Skeletal muscle satellite cell (primary cell): ENCODE measurements at regions not wholly inside any gene's neighbourhood (a gene's known extent, or its start where the extent isn't known, plus 50 kb on each side); places are given as distances from the start of the nearest gene placed in this dataset.

Source experiments
- H3K27me3 ChIP-seq: 2 replicates; pipeline ENCODE4 v1.7.0; 2013; ENCODE audit warnings: low read length; ENCODE audit not compliant: control insufficient read depth, insufficient read depth
- H3K36me3 ChIP-seq: 2 replicates; pipeline ENCODE4 v1.7.0; 2013; ENCODE audit warnings: mild to moderate bottlenecking, control low read depth, low read length; ENCODE audit not compliant: insufficient read depth
- H3K4me1 ChIP-seq: 2 replicates; pipeline ENCODE4 v1.7.0; 2013; ENCODE audit warnings: low read length; ENCODE audit not compliant: control insufficient read depth, insufficient read depth
- H3K4me2 ChIP-seq: 2 replicates; pipeline ENCODE4 v1.7.0; 2013; ENCODE audit warnings: mild to moderate bottlenecking, low read length
- H3K4me3 ChIP-seq: 2 replicates; pipeline ENCODE4 v1.7.0; 2013; ENCODE audit warnings: low read length
- H3K9ac ChIP-seq: 2 replicates; pipeline ENCODE4 v1.7.0; 2013; ENCODE audit warnings: mild to moderate bottlenecking, low read depth, low read length, moderate library complexity
- H3K9me3 ChIP-seq: replicated peaks from 2 replicates; pipeline ENCODE4 v1.7.0; 2013; ENCODE audit warnings: mild to moderate bottlenecking, control low read depth, low read length

DNA sequence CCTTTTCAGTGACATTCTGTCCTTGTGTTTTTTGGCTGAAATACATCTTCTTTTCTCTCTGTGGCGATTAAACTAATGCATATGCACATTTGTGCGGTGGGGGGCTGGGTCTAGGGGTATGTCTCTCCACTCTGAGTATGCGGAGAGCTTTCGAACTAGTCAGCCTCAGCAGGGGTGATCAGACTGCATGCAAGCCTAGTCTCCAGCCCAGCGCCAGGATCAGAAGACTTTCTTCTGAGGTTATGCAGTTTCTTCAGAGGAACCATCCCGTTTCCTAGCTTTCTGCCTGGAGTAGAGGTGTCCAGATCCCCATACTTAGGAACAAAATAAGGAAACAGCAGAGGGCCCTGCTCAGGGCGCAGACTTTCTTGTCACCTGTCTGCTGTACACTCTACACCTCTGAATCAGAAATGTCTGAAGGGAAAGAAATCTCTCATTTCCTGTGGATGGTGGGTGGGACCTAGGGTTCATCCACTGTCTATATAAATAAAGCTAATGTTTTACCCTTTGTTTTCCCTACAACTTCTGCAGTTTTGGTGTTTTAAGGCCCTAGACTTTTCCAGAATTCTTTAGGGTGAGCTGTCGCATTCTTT is 230.4 kb downstream of the ABHD5 start:
- Histone ChIP-seq H3K4me3 (no peak overlapping the region), H3K36me3 (no peaks in the 10 kb centered on the region), H3K9ac (no peak overlapping the region), H3K4me1 (no peaks in the 10 kb centered on the region), H3K9me3 (peaks cover 4% of the 10 kb centered on the region), H3K27me3 (peaks cover 19% of the 10 kb centered on the region), H3K4me2 (no peak overlapping the region)

DNA sequence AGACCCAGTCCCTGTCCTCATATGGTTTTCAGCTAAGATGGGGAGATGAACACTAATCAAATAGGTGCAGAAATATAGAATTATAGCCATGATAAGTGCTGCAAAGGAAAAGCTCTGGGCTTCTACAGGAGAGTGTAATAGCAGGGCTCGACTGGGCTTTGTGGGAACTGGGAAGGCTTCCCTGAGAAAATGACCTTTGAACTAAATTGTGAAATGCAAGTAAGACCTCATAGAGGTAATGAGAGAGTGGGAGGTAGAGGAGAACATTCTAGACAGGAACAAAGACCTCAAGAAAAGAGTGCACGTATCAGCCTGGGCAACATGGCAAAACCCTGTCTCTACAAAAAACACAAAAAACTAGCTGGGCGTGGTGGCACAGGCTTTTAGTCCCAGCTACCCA is 231.6 kb downstream of the ABHD5 start:
- no peak overlapping the region for H3K4me2 ChIP-seq
- H3K36me3 ChIP-seq, result no peaks in the 10 kb centered on the region
- no peak overlapping the region for H3K4me3 ChIP-seq
- peaks cover 22% of the 10 kb centered on the region for H3K27me3 ChIP-seq
- no peak overlapping the region for H3K9ac ChIP-seq
- H3K4me1 ChIP-seq, result no peaks in the 10 kb centered on the region
- no peaks in the 10 kb centered on the region for H3K9me3 ChIP-seq

DNA sequence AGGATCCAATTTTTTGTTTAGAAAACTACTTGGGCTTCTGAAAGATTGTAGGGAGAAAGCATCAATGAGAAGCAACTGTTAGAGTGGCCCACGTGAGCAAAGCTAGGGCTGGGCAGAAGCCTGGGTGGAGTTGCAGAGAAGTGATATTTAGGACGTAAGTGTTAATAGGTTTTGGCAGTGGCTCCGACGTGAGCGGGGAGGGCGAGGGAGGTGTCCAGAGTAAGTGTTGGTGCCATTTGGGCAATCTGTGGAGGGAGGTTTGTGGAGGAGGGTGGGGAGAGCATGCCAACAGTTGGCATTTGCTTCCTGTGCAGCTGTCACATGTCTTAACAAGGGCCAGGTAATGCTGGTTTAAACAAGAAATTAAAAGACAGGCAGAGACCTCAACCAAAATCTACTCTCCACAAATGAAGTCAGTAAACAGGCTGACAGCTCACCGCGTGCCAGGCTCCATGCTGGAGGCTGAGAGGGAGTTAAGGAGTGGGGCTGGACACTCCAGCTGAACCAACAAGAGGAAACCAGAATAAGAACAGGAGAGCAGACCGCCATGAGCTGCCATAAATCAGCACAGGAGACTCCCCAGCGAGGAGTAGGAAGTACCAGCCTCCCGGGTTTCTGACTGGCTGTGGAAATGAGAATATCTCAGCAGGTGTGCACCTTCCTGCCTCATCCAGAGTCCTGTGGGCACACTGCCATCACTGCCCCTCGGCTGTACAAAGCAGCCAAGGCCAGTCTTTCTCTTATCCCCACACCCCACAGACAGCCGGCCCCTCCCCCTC is 232.6 kb downstream of the ABHD5 start:
- Histone ChIP-seq H3K9ac (no peak overlapping the region), H3K36me3 (no peaks in the 10 kb centered on the region), H3K9me3 (no peaks in the 10 kb centered on the region), H3K4me3 (no peak overlapping the region), H3K27me3 (peaks cover 26% of the 10 kb centered on the region), H3K4me1 (no peaks in the 10 kb centered on the region), H3K4me2 (no peak overlapping the region)

DNA sequence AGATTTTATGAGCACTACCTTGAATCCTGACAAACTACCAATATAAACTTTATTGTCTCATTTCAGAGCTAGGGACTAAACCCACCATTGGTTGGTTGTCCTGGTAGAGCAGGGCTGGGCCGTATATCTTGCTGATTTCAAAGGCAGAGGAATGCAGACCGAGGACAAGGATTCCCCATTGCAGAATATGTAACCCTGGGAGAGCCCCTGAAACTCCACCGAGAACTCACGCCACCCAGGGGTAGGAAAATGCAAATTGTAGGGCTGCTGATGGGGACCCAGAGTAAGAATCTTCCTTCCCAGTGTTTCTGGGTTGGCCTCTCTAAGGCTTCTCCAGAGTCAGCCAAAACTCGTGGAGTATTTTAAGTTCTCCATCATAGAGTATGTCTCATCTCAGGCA is 235.3 kb downstream of the ABHD5 start:
- H3K27me3 ChIP-seq, result peaks cover 30% of the 10 kb centered on the region
- H3K4me3 ChIP-seq, result no peak overlapping the region
- no peaks in the 10 kb centered on the region for H3K4me1 ChIP-seq
- H3K4me2 ChIP-seq, result no peak overlapping the region
- H3K9me3 ChIP-seq, result no peaks in the 10 kb centered on the region
- no peaks in the 10 kb centered on the region for H3K36me3 ChIP-seq
- no peak overlapping the region for H3K9ac ChIP-seq

DNA sequence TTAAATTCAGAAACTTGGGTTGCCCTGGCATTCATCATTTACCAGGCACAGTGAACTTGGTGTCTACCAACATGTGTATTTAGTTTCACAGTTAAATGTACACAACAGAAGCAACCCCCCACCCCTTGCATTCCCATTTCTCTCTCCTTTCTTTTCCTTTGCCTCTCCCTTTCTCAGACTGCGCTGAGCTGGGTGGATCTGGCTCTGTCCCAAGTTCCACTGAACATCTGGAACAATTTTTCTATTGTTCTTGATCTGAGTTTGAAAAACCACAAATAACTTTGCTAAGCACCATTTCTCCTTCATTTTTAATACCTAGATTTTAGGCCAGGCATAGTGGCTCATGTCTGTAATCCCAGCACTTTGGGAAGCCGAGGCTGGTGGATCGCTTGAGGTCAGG is 242.2 kb downstream of the ABHD5 start:
- no peaks in the 10 kb centered on the region for H3K36me3 ChIP-seq
- no peaks in the 10 kb centered on the region for H3K4me1 ChIP-seq
- H3K9me3 ChIP-seq, result no peaks in the 10 kb centered on the region
- no peak overlapping the region for H3K9ac ChIP-seq
- H3K4me3 ChIP-seq, result no peak overlapping the region
- no peak overlapping the region for H3K4me2 ChIP-seq
- H3K27me3 ChIP-seq, result peaks cover 12% of the 10 kb centered on the region

DNA sequence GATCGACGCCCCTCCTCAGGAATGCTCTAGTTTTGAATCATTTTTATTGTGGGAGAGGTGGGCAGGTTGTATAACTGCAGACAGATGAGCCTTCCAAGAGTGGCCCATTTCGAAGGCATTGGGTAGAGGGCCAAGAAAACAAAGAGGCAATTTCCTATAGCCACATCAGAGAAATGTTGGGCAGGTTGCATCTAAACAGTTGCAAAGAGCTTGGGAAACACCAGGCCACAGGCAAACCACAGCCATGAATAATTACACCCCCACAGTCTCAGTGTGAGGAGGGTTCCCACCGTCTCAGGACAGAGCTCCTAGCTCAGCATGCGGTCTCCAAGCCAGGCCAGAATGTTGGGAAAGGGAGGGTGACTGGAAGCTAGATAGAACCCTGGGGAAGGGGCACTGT is 257.3 kb downstream of the ABHD5 start:
- no peaks in the 10 kb centered on the region for H3K4me1 ChIP-seq
- no peaks in the 10 kb centered on the region for H3K9me3 ChIP-seq
- no peak overlapping the region for H3K9ac ChIP-seq
- H3K36me3 ChIP-seq, result no peaks in the 10 kb centered on the region
- no peak overlapping the region for H3K4me3 ChIP-seq
- H3K27me3 ChIP-seq, result peaks cover 21% of the 10 kb centered on the region
- no peak overlapping the region for H3K4me2 ChIP-seq

DNA sequence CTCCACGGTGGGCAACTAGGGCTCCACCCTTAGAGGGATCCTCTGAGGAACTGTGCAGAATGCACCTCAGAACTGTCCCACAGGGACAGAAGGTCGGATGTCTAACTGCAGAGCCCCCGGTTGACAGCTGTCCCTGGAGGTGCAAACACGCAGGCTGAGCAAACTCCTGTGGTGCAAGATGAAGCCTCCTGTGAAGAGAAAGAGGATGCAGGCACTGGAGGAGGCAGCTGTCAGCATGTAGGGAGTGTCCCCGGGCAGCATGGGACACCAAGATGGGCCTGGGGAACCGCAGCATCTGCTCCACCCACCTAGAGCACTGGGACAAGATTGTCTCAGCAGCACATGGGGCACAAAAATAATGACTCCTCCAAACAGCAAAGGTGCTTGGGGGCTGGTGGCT is 258.9 kb downstream of the ABHD5 start:
- Histone ChIP-seq H3K9ac (no peak overlapping the region), H3K4me2 (no peak overlapping the region), H3K4me3 (no peak overlapping the region), H3K9me3 (no peaks in the 10 kb centered on the region), H3K36me3 (no peaks in the 10 kb centered on the region), H3K4me1 (peaks cover 12% of the 10 kb centered on the region), H3K27me3 (peaks cover 21% of the 10 kb centered on the region)

DNA sequence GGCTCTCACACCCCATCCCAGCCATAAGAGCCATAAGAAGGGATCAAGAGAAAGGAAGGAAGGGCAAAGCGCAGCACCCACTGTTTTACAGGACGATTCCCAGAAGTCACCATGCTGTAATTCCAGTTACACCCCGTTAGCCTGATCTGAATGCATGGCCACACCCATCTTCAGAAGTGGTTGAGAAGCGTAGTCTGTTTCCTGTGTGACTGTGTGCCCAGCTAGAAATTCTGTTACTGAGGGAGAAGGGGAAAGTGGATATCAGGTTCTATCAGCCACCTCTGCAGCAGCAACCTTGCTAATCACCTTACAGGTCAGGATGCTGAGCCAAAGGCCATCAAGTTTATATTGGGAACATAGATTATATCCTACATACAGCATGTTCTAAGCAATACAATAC is 260.0 kb downstream of the ABHD5 start:
- Histone ChIP-seq H3K4me3 (no peak overlapping the region), H3K4me1 (peaks cover 12% of the 10 kb centered on the region), H3K27me3 (peaks cover 32% of the 10 kb centered on the region), H3K4me2 (no peak overlapping the region), H3K36me3 (no peaks in the 10 kb centered on the region), H3K9me3 (no peaks in the 10 kb centered on the region), H3K9ac (no peak overlapping the region)

DNA sequence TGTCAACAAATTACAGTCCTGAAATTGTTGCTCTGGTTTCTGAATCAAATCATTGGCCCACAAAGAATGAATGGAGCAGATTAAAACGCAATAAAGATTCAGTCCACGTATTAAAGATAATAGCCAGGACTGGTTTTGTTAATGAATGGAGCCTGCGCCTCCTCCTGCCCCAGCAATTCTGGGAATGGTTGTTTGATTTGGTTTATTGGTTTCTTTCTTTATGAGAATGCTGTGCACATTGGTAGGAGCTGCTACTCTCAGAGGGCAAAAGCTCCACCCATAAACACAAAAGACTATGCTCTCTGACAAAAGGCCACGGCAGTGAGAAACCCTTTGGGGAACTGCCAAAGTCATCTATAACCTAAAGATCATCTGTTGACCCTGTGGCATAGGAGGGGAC is 261.1 kb downstream of the ABHD5 start:
- Histone ChIP-seq H3K4me3 (no peak overlapping the region), H3K27me3 (peaks cover 42% of the 10 kb centered on the region), H3K36me3 (no peaks in the 10 kb centered on the region), H3K4me2 (no peak overlapping the region), H3K9me3 (no peaks in the 10 kb centered on the region), H3K4me1 (peaks cover 12% of the 10 kb centered on the region), H3K9ac (no peak overlapping the region)

DNA sequence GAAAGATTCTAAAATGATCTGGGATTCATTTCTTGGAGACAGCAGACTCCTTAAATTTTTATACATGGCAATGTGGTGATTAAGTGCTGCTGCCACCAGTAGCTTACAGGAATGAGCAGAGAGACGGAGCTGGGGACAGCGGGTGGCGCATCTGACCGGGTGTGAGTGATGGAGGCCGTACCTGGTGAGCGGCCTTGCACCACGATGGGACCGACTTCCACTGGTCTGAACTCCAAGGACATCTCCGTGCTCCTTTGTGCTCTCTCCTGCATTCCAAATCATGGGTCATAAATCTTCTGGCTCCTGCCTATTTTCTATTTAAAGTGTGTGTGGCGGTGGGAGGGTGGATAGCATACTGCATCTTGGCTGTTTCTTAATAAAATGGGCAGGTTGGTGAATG is 262.6 kb downstream of the ABHD5 start:
- Histone ChIP-seq H3K9me3 (no peaks in the 10 kb centered on the region), H3K4me1 (peaks cover 12% of the 10 kb centered on the region), H3K9ac (no peak overlapping the region), H3K4me2 (peak overlapping the region; percentile 73), H3K27me3 (peaks cover 53% of the 10 kb centered on the region), H3K36me3 (no peaks in the 10 kb centered on the region), H3K4me3 (no peak overlapping the region)

DNA sequence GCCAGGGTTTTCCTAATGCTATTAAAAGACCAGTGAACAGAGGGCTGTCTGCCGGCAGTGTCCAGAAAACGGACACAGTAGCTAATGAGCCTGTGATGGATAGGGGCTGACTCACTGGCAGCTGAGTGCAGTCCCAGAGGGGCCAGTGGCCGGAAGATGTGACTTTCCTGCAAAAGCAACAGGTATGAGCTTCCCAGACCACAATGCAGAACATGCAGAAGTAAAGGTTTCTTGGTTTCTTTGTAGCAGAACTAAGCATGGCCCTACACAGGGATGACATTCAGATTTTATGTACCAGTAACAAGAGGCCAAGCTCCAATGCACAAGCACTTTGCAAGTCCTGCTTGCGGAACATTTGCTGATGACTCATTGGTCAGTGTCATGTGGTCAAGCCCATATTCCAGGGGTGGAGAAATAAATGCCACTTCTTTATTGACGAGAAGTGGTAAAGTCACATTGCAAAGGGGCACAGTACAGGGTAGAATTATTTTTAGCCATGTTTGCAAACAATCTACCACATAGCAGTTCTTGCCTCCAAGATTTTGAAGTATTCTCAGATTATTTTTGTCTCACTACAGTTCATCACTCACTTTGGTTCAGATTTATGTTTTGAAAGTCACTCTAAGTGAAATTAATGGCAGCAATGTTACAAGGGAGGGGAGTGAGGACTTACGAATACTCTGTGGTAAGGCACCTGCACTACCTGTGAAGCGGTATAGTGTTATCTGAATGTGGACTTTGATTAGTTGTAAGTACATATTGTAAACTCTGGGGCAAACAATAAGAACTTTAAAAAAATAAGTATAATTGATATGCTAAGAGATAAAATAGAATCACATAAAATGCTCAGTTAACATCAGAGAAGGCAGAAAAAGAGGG is 263.3 kb downstream of the ABHD5 start:
- no peaks in the 10 kb centered on the region for H3K36me3 ChIP-seq
- peaks cover 12% of the 10 kb centered on the region for H3K4me1 ChIP-seq
- peak overlapping the region; percentile 50 for H3K4me3 ChIP-seq
- H3K9me3 ChIP-seq, result no peaks in the 10 kb centered on the region
- H3K27me3 ChIP-seq, result peaks cover 56% of the 10 kb centered on the region
- no peak overlapping the region for H3K9ac ChIP-seq
- H3K4me2 ChIP-seq, result peak overlapping the region; percentile 73
